ENCODE measurements at regions not wholly inside any gene's neighbourhood (a gene's known extent, or its start where the extent isn't known, plus 50 kb on each side); places are given as distances from the start of the nearest gene placed in this dataset.

- TF ChIP-seq, protein P1, sequence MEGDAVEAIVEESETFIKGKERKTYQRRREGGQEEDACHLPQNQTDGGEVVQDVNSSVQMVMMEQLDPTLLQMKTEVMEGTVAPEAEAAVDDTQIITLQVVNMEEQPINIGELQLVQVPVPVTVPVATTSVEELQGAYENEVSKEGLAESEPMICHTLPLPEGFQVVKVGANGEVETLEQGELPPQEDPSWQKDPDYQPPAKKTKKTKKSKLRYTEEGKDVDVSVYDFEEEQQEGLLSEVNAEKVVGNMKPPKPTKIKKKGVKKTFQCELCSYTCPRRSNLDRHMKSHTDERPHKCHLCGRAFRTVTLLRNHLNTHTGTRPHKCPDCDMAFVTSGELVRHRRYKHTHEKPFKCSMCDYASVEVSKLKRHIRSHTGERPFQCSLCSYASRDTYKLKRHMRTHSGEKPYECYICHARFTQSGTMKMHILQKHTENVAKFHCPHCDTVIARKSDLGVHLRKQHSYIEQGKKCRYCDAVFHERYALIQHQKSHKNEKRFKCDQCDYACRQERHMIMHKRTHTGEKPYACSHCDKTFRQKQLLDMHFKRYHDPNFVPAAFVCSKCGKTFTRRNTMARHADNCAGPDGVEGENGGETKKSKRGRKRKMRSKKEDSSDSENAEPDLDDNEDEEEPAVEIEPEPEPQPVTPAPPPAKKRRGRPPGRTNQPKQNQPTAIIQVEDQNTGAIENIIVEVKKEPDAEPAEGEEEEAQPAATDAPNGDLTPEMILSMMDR (IDR thresholded peaks at IDR 0.05; ENCODE audit: borderline replicate concordance): no peak
- intact Hi-C loops (cut with micrococcal nuclease): no loop called here
- Histone ChIP-seq H3K4me1 (no peaks in the 10 kb centered on the region), H3K4me3 (no peak overlapping the region), H3K27me3 (ENCODE audit: low read depth) (no peaks in the 10 kb centered on the region), H3K27ac (replicated peaks) (no peak overlapping the region), H3K36me3 (no peaks in the 10 kb centered on the region), H3K9me3 (replicated peaks) (no peaks in the 10 kb centered on the region)
- DNase-seq: no peak
These were observed 116.2 kb downstream of the NSUN3 start for GRCh38 chr3:94179059-94179458.

GRCh38 chr3:94183551-94183950 lies 120.7 kb downstream of the NSUN3 start:
- no peaks in the 10 kb centered on the region for H3K4me1 ChIP-seq
- intact Hi-C loops (cut with micrococcal nuclease): no loop called here
- no peak for DNase-seq
- no peak overlapping the region for H3K4me3 ChIP-seq
- TF ChIP-seq, protein P1 (IDR thresholded peaks at IDR 0.05; ENCODE audit: borderline replicate concordance): no peak
- H3K27ac ChIP-seq (replicated peaks): no peak overlapping the region
- H3K27me3 ChIP-seq (ENCODE audit: low read depth): no peaks in the 10 kb centered on the region
- no peaks in the 10 kb centered on the region for H3K36me3 ChIP-seq
- no peaks in the 10 kb centered on the region for H3K9me3 ChIP-seq (replicated peaks)

- H3K9me3 ChIP-seq (replicated peaks): no peaks in the 10 kb centered on the region
- H3K27me3 ChIP-seq (ENCODE audit: low read depth): no peaks in the 10 kb centered on the region
- intact Hi-C loops (cut with micrococcal nuclease): no loop called here
- DNase-seq: no peak
- TF ChIP-seq, protein P1 (IDR thresholded peaks at IDR 0.05; ENCODE audit: borderline replicate concordance): no peak
- no peaks in the 10 kb centered on the region for H3K4me1 ChIP-seq
- no peaks in the 10 kb centered on the region for H3K36me3 ChIP-seq
- H3K27ac ChIP-seq (replicated peaks): no peak overlapping the region
- no peak overlapping the region for H3K4me3 ChIP-seq
These were observed 121.9 kb downstream of the NSUN3 start for GRCh38 chr3:94184781-94185180.

GRCh38 chr3:94185753-94186152 lies 122.9 kb downstream of the NSUN3 start:
- no peak overlapping the region for H3K27ac ChIP-seq (replicated peaks)

GRCh38 chr3:94187697-94188096 lies 124.8 kb downstream of the NSUN3 start:
- H3K36me3 ChIP-seq: no peaks in the 10 kb centered on the region
- intact Hi-C loops (cut with micrococcal nuclease): no loop called here
- no peak overlapping the region for H3K27ac ChIP-seq (replicated peaks)
- TF ChIP-seq, protein P1 (IDR thresholded peaks at IDR 0.05; ENCODE audit: borderline replicate concordance): no peak
- H3K4me3 ChIP-seq: no peak overlapping the region
- DNase-seq: no peak
- no peaks in the 10 kb centered on the region for H3K9me3 ChIP-seq (replicated peaks)
- no peaks in the 10 kb centered on the region for H3K27me3 ChIP-seq (ENCODE audit: low read depth)
- no peaks in the 10 kb centered on the region for H3K4me1 ChIP-seq

More at GRCh38 chr3:94185753-94186152, 122.9 kb downstream of the NSUN3 start:
- no peak overlapping the region for H3K4me3 ChIP-seq
- no peak for DNase-seq
- TF ChIP-seq, protein P1 (IDR thresholded peaks at IDR 0.05; ENCODE audit: borderline replicate concordance): no peak
- H3K9me3 ChIP-seq (replicated peaks): no peaks in the 10 kb centered on the region
- H3K27me3 ChIP-seq (ENCODE audit: low read depth): no peaks in the 10 kb centered on the region
- H3K36me3 ChIP-seq: no peaks in the 10 kb centered on the region
- intact Hi-C loops (cut with micrococcal nuclease): no loop called here
- no peaks in the 10 kb centered on the region for H3K4me1 ChIP-seq

DNA sequence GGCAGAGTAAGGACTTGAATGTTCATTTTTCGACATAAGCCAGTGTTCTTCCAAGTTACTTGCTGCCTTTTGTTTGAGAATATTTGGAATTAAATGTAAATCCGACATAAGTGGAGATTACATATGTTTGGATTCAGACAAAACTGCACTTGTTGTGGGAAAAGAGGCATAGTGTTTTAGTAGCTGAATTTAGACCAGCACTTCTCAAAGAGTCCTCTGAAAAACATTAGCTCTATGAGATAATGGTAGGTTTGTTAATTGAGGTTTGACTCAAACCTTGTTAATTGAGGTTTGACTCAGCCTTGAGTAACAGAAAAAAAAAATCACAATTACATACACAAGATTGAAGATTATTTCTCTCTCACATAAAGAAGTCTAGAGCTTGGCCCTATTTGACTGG lies 132.5 kb downstream of the NSUN3 start:
- Histone ChIP-seq H3K4me1 (no peaks in the 10 kb centered on the region), H3K36me3 (no peaks in the 10 kb centered on the region), H3K27ac (replicated peaks) (no peak overlapping the region), H3K4me3 (no peak overlapping the region), H3K27me3 (ENCODE audit: low read depth) (no peaks in the 10 kb centered on the region), H3K9me3 (replicated peaks) (peaks cover 21% of the 10 kb centered on the region)
- intact Hi-C loops (cut with micrococcal nuclease): no loop called here
- TF ChIP-seq, protein P1 (IDR thresholded peaks at IDR 0.05; ENCODE audit: borderline replicate concordance): no peak
- no peak for DNase-seq

All from left ventricle myocardium inferior (tissue), 1 donor.